Brain microvascular endothelial cell (primary cell): ENCODE measurements at regions not wholly inside any gene's neighbourhood (a gene's known extent, or its start where the extent isn't known, plus 50 kb on each side); places are given as distances from the start of the nearest gene placed in this dataset.
A peak's percentile ranks its signal among the peaks of the same experiment; 100 is the strongest.

ENCODE experiments used
- DNase-seq: peaks from one replicate; pipeline ENCODE4 v3.0.0-alpha.2; 2020
- H3K27ac ChIP-seq: fragments of 250-450 bp; sonication (Bioruptor Pico); 2 replicates; pipeline ENCODE4 v1.5.1; 2020; ENCODE audit warnings: mild to moderate bottlenecking, moderate library complexity
- H3K27me3 ChIP-seq: fragments of 250-450 bp; sonication (Bioruptor Pico); replicated peaks from 2 replicates; pipeline ENCODE4 v1.5.1; 2020; ENCODE audit warnings: mild to moderate bottlenecking
- H3K36me3 ChIP-seq: fragments of 250-450 bp; sonication (Bioruptor Pico); replicated peaks from 2 replicates; pipeline ENCODE4 v1.5.1; 2020; ENCODE audit warnings: mild to moderate bottlenecking
- H3K4me3 ChIP-seq: 2 replicates; pipeline ENCODE4 v1.5.1; 2011; ENCODE audit warnings: low read depth, mild to moderate bottlenecking, control low read depth, low read length, moderate library complexity
- in situ Hi-C: cut with HindIII; loops from 2 replicates; pipeline ENCODE4 v1.10.0; 2017; ENCODE audit warnings: low sequenced_read_pairs, low pct_ligation_motif_present
- TF ChIP-seq, protein P1 (sequence below): IDR thresholded peaks from 2 replicates; pipeline ENCODE4 v1.5.1; 2011; ENCODE audit warnings: low read depth, mild to moderate bottlenecking, moderate library complexity, low read length, control low read depth, inconsistent platforms; ENCODE audit errors: missing control alignments

DNA sequence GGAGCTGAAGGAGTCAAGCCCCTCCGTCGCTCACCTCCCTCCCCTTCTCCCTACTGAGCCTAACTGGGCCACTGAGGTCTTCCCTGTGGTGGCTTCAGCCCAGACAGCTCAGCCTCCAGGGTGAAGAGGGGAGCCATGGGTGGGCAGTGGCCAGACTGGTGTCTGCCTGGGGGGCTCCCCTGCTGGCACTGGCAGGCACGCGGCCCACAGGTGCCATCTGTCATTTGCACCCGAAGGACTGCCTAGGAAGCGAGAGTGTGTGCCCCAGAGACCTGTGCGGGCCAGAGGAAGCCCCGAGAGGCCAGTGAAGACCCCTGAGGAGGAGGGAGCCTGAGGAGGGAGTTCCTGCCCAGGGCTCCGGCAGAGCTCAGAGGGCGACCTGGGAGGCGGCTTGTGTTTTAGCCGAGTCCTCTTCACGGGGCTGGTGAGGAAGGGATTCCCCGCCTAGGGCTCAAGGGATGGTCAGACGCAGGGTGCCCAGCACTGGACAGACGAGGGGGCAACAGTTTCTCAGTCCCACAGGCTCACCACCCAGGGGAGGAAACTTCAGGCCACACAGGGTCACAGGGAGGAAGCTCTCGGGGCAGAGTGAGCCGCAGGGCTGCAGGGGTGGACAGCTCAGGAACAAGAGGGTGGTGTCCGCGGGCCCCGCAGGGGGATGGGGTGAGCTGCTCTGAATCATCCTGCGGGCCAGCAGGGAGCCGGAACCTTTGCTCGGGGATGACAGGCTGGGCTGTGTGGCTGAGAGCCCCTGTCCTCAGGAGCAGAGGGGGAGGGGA lies 76.2 kb upstream of the PPP2R2D start:
- Histone ChIP-seq H3K36me3 (no peaks in the 10 kb centered on the region), H3K27ac (no peak overlapping the region), H3K27me3 (no peaks in the 10 kb centered on the region), H3K4me3 (no peak overlapping the region)
- no peak for DNase-seq
- in situ Hi-C loops, result no loop called here
- TF ChIP-seq, protein P1, sequence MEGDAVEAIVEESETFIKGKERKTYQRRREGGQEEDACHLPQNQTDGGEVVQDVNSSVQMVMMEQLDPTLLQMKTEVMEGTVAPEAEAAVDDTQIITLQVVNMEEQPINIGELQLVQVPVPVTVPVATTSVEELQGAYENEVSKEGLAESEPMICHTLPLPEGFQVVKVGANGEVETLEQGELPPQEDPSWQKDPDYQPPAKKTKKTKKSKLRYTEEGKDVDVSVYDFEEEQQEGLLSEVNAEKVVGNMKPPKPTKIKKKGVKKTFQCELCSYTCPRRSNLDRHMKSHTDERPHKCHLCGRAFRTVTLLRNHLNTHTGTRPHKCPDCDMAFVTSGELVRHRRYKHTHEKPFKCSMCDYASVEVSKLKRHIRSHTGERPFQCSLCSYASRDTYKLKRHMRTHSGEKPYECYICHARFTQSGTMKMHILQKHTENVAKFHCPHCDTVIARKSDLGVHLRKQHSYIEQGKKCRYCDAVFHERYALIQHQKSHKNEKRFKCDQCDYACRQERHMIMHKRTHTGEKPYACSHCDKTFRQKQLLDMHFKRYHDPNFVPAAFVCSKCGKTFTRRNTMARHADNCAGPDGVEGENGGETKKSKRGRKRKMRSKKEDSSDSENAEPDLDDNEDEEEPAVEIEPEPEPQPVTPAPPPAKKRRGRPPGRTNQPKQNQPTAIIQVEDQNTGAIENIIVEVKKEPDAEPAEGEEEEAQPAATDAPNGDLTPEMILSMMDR, result no peak

- Histone ChIP-seq H3K36me3 (no peaks in the 10 kb centered on the region), H3K4me3 (no peak overlapping the region), H3K27ac (no peak overlapping the region), H3K27me3 (no peaks in the 10 kb centered on the region)
- TF ChIP-seq, protein P1, result no peak
- DNase-seq, result peak; percentile 5
- in situ Hi-C loops, result no loop called here
Observed at GRCh38 chr10:131825150-131825848, 75.5 kb upstream of the PPP2R2D start.

DNA sequence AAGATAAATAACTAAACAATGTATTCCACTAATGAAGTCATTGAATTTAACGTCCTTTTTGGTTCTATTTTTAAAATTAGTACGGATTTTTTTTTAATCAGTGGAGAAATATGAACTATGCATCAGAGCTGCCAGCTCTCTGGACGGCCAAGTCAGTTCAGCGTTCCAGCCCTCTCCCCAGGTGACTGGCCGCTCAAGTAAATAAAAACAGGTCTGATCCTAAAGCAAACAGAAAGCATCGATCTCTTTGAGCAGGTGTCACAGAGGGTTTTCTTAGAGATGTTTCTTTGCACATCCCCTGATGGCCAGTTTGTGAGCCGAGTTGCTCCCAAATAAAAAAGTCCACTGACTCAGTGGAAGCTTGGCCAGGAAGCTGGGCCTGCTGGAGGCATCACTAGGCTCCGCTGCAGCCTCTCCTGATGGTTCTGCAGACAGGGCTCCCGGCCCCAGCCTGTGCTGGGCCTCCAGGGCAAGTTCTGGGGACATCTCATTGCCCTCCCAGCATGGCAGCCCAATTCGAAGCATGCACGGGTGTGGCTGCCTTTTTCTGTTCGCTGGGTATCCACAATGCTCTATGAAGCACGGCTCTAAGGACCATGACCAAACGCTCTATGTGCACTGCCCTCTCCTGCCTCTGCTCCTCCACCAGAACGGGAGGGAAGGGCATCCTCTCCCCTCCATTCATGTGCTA lies 74.7 kb upstream of the PPP2R2D start:
- in situ Hi-C loops, result no loop called here
- H3K4me3 ChIP-seq, result no peak overlapping the region
- H3K27me3 ChIP-seq, result no peaks in the 10 kb centered on the region
- no peak overlapping the region for H3K27ac ChIP-seq
- DNase-seq, result no peak
- TF ChIP-seq, protein P1, result no peak
- H3K36me3 ChIP-seq, result no peaks in the 10 kb centered on the region

DNA sequence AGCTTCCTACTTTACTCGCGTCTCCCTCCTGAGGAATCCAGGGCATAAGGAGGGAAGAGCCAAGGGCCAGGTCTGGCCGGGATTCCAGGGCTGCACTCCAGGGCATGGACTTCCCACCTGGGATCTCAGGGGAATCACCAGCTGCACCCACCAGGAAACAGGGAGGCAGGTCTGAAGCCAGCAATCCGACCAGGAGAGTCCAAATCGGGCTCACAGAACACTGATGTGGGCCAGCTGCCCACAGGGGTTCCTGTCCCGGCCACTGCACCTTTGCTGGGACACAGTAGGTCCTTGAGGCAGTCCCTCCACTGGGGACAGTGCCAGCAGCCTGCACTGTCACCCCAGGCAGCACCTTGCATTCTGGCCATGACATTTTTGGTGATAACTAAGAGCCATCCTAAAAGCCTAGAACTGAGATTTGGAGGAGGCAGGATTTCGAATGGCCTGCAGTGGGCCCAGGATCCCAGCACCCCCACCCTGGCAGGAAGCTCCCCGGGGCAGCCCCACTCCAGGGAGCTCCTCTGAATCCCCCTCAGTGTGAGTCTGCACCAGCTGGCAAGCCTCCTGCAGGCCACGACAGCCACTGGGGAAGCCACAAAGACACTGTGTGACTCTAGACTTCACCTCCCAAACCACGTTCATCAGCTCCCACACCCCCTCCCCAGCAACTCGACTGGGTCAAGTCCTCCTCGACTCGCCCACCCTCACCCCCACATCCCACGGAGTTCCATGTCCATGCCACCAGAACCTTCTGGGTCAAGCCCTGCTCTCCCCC lies 71.5 kb upstream of the PPP2R2D start:
- TF ChIP-seq, protein P1, result no peak
- H3K27me3 ChIP-seq, result no peaks in the 10 kb centered on the region
- no peaks in the 10 kb centered on the region for H3K36me3 ChIP-seq
- in situ Hi-C loops, result no loop called here
- DNase-seq, result no peak
- no peak overlapping the region for H3K4me3 ChIP-seq
- no peak overlapping the region for H3K27ac ChIP-seq

- in situ Hi-C loops, result no loop called here
- no peak overlapping the region for H3K27ac ChIP-seq
- no peak overlapping the region for H3K4me3 ChIP-seq
- no peaks in the 10 kb centered on the region for H3K27me3 ChIP-seq
- no peak for DNase-seq
- TF ChIP-seq, protein P1, result no peak
- H3K36me3 ChIP-seq, result no peaks in the 10 kb centered on the region
Observed at GRCh38 chr10:131830446-131831130, 70.2 kb upstream of the PPP2R2D start.
